Fibroblast of villous mesenchyme (primary cell): ENCODE measurements at regions not wholly inside any gene's neighbourhood (a gene's known extent, or its start where the extent isn't known, plus 50 kb on each side); places are given as distances from the start of the nearest gene placed in this dataset.

Experiments
- DNase-seq: peaks from one replicate; pipeline ENCODE4 v3.0.0-alpha.2; 2010; ENCODE audit warnings: low read depth
- H3K4me3 ChIP-seq: 2 replicates; pipeline ENCODE4 v1.5.1; 2011; ENCODE audit warnings: low read depth, mild to moderate bottlenecking, low read length
- TF ChIP-seq, protein P1 (sequence below): IDR thresholded peaks from 2 replicates; pipeline ENCODE4 v1.5.1; 2012; ENCODE audit warnings: low read depth, mild to moderate bottlenecking, low read length; ENCODE audit not compliant: insufficient read depth

DNA sequence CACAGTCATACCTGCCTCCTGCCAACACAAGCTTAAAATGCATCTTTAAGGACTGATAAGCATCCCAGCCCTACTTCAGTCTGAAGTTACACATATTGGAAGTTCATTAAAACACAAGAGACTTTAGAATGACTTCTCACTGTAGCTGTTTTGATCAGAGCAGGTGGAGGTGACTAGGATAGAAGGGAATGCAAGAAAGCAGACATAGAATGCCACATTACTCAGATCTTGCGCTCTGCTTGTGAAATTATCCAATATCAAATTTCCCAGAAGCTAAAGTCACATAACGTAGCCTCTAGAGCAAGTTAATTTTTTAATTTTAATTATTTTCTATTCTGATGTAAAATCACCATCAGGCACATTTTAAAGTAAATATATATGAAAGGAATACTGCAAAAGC is 306.5 kb downstream of the PLOD2 start:
- no peak for DNase-seq
- H3K4me3 ChIP-seq: no peak overlapping the region
- TF ChIP-seq, protein P1, sequence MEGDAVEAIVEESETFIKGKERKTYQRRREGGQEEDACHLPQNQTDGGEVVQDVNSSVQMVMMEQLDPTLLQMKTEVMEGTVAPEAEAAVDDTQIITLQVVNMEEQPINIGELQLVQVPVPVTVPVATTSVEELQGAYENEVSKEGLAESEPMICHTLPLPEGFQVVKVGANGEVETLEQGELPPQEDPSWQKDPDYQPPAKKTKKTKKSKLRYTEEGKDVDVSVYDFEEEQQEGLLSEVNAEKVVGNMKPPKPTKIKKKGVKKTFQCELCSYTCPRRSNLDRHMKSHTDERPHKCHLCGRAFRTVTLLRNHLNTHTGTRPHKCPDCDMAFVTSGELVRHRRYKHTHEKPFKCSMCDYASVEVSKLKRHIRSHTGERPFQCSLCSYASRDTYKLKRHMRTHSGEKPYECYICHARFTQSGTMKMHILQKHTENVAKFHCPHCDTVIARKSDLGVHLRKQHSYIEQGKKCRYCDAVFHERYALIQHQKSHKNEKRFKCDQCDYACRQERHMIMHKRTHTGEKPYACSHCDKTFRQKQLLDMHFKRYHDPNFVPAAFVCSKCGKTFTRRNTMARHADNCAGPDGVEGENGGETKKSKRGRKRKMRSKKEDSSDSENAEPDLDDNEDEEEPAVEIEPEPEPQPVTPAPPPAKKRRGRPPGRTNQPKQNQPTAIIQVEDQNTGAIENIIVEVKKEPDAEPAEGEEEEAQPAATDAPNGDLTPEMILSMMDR: no peak

DNA sequence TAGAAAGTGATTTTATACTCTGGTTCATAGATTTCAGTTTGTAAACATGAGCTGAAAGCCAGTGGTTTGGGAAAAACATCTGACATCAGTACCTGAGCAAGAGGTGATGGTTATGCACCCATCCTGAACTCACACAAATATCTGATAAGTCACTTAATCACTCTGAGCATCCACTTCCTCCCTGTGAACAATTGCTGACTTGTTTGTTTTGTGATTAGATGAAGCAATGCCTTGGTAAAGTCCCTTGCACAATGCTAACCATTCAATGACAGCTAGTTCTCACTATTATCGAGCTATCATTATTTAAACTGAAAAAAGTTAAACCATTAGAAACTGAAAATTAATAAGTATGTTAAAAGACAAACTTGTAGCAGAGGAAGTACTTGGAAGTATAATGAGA is 303.0 kb downstream of the PLOD2 start:
- H3K4me3 ChIP-seq: no peak overlapping the region
- TF ChIP-seq, protein P1: no peak

DNA sequence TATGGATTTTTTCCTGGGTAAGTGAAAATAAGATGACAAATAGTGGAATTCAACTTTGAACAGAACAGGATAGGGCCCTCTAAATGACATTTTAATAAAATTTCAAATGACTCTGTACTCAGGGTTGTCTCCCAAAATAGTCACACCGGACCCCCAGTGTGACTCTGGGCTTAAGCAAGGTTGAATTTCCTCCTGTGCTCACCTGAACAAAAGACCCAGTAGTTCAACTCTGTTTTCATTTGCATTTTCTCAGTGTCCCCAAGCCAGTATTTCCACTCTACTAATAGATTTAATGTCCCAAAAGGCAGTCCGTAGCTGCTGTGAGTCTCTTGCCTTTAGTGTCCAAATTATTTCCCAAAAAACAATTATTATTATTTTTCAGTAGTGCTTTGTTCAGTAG is 296.6 kb downstream of the PLOD2 start:
- H3K4me3 ChIP-seq: no peak overlapping the region
- DNase-seq: no peak
- TF ChIP-seq, protein P1: no peak

More for the DNA sequence above, 303.0 kb downstream of the PLOD2 start:
- no peak for DNase-seq

DNA sequence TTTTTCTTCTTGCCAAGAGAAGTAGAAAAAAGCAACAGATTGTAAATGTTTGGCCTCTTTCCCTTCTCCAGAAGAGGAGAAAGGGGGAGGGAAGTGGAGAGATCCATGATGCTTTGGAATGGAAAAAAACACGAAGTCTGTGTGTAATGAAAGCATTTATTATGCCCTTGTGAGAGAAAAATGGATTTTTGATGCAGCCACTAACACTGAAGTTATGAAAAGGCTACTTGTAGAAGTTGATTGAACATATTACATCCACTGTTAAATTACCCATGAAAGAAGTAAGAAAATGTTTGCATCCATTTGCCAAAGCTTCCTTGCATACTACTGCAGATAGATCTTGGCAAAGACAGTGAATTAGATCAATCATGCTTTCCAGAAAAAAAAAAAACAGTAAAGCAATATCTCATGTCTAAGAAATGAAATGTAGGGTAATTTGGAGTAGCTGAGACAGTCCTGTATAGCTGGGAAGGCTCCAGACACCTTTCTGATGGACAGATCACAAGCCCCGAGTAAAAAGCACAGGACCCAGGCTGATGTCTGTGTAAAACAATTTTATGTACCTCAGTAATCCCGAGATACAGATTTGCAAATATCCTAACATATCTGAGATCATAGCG is 295.5 kb downstream of the PLOD2 start:
- H3K4me3 ChIP-seq: no peak overlapping the region
- DNase-seq: no peak
- TF ChIP-seq, protein P1: no peak

DNA sequence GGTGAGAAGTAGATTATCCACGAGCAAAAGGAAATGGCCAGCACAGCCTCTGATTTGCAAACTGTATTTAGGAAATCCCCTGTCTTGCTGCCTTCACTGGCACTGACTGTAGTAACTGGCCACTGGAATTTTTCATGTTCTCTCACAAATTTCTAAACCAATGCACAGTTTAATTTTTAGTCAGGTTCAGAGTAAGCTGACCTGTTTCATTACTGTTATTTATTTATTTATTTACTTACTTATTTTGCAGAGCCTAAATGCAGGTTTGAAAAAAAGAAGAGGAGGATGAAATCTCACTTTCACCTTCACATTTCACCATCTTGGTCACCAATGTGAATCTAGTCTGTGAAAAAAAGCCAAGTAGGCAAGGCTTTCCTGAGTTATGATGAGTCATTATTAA is 291.0 kb downstream of the PLOD2 start:
- no peak for DNase-seq

DNA sequence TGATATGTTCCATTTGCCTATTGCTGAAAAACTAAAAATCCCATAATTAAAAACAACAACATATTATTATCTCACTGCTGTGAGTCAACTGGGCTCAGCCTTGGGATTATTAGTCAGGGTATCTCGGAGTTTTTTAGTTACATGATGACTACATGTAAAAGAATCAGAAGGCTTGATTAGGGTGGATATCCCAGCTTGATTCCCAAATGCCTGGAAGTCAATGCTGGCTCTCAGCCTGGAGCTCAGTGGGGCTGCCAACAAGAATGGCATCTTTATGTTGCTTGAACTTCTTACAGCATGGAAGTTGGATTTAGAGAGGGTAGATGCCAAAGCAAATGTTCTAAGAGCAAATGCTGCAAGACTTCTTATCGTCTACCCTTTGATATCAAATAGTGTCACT is 278.5 kb downstream of the PLOD2 start:
- no peak for DNase-seq
- H3K4me3 ChIP-seq: no peak overlapping the region
- TF ChIP-seq, protein P1: no peak

More for the DNA sequence above, 291.0 kb downstream of the PLOD2 start:
- TF ChIP-seq, protein P1: no peak
- H3K4me3 ChIP-seq: no peak overlapping the region

DNA sequence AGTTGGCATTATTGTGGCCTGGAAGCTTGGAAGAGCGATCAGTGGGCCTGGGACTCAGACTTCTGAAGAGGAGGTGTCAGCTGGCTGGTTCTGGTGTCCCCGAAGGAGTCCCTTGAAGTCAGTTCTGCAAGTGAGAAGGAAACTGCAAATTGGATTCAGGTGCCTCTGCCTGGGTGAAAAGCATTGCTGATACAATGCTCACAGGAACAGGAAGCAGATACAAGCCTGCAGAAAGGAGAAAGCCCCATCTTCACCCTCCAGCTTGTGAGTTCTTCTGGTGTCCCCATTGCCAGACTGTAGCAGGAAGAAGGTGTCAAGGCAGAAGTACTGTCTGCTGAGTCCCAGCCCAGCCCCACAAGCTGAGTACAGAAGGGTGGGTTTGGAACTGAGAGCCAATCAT is 271.3 kb downstream of the PLOD2 start:
- H3K4me3 ChIP-seq: no peak overlapping the region
- TF ChIP-seq, protein P1: no peak
- DNase-seq: no peak
